ENCODE measurements at regions not wholly inside any gene's neighbourhood (a gene's known extent, or its start where the extent isn't known, plus 50 kb on each side); places are given as distances from the start of the nearest gene placed in this dataset.
"Not testable (repeated sequence)": the region's sequence is repeated elsewhere in the genome, so short reads cannot be mapped to it uniquely, and the experiment has no call there.

DNA sequence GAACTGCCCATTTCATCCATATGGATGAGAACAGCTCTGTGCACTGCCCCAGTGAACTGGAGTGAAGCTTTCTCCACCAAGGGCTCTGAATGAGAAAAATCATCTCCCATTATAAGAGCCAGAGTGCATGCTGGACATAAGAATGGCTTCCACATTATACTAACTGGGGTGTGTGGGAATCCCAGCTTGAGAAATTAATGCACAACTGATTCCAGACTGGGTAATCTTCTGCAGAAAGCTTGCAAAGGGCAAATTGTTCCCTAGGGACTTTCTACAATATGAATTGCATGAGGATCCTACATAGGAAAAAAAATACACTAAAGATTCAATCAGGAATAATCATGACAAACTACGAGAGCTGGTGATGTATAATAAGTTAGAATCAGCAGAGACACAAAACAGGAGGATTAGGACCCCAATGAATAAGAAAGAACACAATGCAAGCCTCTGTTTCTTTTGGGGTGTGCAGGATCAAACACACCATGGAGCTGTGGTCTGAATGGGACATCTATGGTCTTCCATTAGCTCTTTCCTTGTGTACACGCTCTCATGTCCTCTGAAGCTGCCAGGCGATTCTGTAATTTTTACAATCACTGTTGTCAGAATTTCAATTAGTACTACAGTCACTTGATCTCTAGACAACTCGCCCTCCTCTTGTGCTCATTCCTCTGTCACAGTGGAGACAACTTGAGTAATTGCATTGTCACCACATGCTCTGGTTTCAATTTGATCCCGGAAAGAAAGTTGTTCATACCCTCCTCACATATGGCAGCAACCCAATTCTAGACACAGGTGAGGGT, 1327.4 kb downstream of the GATA3 start:
- no peak for DNase-seq (ENCODE audit: low spot score)

DNA sequence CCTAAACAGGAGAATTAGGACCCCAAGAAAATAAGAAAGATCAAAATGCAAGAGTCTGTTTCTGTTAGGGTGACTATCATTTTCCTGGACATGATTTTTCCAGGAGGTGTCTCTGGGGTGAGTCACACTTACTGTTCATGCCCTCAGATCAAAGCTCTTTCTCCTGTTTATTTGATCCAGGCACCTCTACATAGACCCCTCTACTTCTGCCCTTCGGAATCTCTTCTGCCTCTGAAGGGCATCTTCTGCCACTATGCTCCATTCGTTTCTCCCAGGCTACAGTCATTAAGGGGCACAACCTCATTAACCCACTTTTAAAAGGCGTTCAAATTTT, 1328.0 kb downstream of the GATA3 start:
- no peak for DNase-seq (ENCODE audit: low spot score)

DNA sequence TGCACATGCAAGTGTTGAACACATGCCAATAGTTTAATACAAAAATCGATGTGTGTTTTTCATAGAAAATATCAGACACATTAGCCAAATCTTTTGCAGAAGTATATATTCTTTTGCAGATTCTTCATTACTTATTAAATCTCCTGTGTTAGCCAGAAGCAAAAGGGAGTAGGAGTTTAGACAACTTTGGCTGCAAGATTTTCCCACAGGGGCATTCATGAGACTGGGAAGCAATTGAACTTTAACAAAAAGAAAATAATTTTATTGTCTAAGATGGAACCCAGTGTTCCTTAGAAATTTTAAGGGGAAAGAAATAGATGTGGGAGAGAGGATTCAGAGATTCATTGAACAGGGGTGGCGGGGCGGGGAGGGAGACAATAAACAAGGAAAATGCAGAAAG, 1336.0 kb downstream of the GATA3 start:
- DNase-seq (ENCODE audit: low spot score), result no peak

DNA sequence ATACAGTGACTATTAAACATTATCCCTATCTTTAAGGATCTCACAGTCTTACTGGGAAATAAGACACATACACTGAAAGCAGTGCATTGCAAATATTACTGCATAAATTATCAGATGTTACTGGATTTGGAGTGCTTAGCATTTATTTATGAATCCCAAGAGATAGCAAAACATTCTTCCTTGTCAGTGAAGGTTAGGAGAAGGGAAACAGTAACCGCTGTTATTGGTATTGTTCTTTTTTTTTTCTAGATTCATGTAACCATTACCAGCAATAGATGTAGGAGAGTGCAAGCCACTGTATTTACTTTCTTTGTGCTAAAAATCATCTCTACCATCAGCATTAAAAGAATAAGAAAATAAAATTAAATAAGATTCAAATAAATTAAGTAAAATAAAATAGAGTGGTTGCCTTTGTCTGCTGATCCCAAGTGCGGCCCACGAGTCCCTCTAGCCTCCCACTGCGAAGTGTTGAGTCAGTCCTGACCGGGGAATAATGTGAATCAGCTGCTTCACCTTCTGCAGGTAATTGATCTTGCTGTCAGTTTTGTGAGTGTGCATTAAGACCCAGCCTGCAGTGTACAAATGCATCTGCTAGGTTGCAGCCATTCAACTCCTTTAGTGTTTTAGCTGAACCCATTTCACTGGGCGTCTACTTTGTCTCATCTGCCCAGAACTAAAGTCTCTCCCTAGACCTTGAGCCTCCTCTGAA, 1344.9 kb downstream of the GATA3 start:
- DNase-seq (ENCODE audit: low spot score), result no peak

- not testable (repeated sequence) for DNase-seq (ENCODE audit: low spot score)
Observed at GRCh38 chr10:9402067-9402466, 1347.6 kb downstream of the GATA3 start.

- not testable (repeated sequence) for DNase-seq (ENCODE audit: low spot score)
Observed at GRCh38 chr10:9402507-9403195, 1348.2 kb downstream of the GATA3 start.

DNA sequence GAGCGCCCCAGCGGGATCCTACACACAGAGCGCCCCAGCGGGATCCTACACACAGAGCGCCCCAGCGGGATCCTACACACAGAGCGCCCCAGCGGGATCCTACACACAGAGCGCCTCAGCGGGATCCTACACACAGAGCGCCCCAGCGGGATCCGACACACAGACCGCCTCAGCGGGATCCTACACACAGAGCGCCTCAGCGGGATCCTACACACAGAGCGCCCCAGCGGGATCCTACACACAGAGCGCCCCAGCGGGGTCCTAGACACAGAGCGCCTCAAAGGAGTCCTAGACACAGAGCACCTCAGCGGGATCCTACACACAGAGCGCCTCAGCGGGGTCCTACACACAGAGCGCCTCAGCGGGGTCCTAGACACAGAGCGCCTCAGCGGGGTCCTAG, 1352.7 kb downstream of the GATA3 start:
- not testable (repeated sequence) for DNase-seq (ENCODE audit: low spot score)

GRCh38 chr10:9416331-9416730, 1361.8 kb downstream of the GATA3 start:
- DNase-seq (ENCODE audit: low spot score), result no peak

GRCh38 chr10:9419757-9420156, 1365.3 kb downstream of the GATA3 start:
- DNase-seq (ENCODE audit: low spot score), result no peak

- DNase-seq (ENCODE audit: low spot score), result no peak
Observed at GRCh38 chr10:9427209-9427608, 1372.7 kb downstream of the GATA3 start.

DNA sequence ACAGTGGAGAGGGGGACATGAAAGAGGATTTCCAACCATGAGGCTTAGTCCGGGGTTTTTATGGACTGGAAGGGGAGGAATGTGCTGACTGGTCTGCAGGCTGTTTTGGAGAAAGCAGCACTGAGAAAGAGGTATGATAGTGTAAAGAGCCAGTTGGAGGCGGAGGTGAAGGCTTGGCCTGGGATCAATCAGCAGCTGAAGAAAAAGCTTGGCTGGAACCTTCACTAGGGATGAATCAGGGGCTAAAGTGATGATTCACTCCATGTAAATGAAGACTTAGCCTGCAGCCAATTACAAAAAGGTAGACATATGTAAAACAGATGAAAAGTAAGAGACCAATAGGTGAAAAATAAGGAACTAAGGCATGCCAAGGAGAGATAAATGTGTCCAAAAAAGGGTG, 1382.6 kb downstream of the GATA3 start:
- DNase-seq (ENCODE audit: low spot score), result no peak

DNA sequence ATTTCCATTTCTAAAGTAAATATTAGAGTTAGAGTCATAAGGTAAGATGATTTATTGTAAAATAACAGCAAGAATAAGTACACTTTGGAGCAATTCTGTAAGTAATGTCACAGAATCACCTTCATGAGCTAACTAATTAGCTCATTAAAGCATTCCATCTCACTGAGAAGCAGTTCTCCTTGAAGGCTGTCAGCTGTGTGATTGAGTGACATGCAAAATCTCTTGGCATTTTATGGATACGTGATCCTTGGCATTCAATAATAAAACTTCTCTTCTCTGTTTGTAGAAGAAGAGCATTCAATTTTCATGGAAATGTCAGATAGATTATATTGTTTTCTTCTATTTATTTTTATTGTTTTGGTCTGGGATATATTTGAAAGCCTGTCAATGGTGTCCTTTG, 1389.3 kb downstream of the GATA3 start:
- DNase-seq (ENCODE audit: low spot score), result no peak

DNA sequence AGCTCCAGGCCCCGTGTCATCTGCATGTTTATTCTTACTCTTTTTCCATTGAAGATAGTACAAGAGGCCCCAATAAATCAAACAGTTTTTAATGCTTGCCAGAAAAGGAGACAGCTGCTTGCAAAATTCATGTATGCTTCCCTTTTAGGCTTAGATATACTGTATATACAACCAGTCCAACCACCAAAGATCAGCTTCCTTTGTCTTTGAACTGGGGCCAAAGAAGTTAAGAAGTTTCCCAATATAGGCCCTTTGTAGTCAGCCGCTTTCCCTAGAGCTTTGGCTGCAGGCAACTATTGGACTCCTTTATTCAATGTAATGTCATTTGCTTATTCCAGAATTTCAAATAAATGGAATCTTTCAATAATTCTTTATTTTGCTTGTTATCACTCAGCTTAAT, 1395.0 kb downstream of the GATA3 start:
- no peak for DNase-seq (ENCODE audit: low spot score)

DNA sequence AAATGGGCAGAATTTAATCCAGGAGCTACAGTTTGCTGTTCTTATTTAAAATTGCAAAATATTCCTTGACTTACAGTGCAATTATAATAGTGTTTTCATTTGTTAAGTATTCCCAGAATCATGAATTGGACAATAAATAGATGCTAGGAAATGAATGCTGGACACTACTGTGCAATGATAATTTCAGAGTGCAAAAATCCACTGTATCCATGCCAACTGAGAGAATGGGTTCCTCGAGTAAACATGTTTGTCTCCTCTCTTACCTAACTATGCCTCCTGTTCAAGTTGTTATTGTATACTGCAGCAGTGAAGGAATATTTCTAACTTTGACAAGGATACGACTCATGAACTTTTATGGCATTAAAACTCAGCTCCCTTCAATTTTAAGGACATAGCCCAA, 1396.3 kb downstream of the GATA3 start:
- no peak for DNase-seq (ENCODE audit: low spot score)

GRCh38 chr10:9451211-9451773, 1396.8 kb downstream of the GATA3 start:
- DNase-seq (ENCODE audit: low spot score), result no peak

DNA sequence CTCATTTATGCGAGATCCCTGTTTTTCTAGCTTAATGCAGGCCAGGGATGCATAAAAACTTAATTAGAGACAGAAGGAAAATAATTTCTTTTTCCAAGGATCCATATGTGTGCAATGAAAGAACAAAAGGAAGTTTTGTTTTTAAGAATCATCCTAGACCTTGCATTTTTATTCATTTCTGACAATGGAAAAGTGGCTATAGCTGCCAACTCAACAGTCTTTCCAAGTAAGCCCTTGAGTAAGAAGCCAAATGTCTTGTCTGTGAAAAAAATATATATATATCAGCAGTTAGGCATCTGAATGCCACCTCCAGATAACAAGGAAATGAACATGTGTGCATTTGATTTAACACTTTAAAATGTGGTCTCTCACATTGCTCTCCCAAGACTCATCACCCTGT, 1397.6 kb downstream of the GATA3 start:
- no peak for DNase-seq (ENCODE audit: low spot score)

DNA sequence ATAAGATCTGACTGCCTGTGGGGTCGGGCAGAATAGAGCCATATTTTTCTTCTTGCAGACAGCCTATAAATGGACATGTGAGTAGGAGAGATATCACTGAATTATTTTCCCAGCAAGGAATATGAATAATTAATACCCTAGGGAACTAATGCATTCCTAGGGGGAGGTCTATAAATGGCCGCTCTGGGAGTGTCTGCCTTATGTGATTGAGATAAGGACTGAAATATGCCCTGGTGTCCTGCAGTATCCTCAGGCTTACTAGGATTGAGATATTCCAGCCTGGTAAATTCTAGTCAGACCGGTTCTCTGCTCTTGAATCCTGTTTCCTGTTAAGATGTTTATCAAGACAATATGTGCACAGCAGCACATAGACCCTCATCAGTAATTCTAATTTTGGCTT, 1399.4 kb downstream of the GATA3 start:
- not testable (repeated sequence) for DNase-seq (ENCODE audit: low spot score)

DNA sequence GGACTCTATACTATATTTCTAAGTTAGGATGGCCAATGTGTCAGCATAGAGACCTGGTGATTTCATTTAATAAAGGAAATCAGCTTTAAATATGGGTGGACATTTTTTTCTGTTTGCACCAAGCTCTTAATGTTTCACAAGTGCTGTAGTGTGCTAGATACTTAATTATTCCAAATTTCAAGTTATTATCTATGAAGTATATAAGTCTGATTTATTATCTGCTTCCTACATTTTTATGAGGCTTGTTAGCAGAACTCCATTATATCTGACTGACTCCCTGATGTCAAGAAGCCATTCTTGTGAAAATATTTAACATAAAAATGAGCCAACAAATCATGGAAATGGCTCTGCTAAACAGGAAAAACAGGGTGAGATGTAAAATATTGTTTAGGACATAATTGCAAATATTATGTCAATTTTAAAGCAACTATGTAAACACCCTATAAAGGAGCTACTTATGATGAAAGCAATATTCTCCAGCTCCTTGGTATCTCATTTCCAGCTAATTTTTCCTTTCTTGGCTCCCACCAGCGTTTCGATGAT, 1415.2 kb downstream of the GATA3 start:
- DNase-seq (ENCODE audit: low spot score), result no peak

DNA sequence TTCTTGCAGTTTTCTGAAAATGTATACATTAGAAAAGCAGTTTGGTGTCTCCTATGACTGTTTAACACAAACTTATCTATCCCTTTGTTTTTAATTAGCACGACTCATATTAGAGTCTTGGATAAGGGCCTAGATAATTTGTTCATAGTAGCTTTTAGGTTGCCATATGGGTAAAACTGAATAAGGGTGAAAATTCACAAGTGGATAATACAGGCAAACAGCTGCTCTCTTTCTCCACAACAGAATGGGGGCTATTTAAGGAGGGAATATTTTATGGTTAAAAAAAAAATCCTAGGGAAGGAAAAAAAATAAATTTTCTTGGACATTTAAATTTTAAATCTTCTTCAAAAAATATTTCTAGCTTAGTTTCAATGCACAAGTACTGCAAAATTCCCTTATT, 1416.1 kb downstream of the GATA3 start:
- no peak for DNase-seq (ENCODE audit: low spot score)

DNA sequence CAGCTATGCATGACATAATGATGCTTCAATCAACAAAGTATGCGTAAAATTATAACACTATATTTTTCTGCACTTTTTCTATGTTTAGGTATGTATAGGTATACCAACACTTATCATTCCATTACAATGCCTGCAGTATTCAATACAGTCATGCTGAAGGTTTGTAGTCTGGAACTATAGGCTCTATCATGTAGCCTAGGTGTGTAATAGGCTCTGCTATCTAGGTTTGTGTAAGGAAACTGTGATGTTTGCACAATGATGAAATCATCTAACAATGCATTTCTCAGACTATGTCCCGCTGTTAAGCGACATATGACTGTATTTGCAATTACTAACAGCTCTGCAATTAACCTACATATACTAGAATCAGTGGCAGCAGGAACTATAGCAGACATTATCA, 1447.5 kb downstream of the GATA3 start:
- no peak for DNase-seq (ENCODE audit: low spot score)

- no peak for DNase-seq (ENCODE audit: low spot score)
Observed at GRCh38 chr10:9504227-9504626, 1449.7 kb downstream of the GATA3 start.

- DNase-seq (ENCODE audit: low spot score), result no peak
Observed at GRCh38 chr10:9505546-9505945, 1451.1 kb downstream of the GATA3 start.

DNA sequence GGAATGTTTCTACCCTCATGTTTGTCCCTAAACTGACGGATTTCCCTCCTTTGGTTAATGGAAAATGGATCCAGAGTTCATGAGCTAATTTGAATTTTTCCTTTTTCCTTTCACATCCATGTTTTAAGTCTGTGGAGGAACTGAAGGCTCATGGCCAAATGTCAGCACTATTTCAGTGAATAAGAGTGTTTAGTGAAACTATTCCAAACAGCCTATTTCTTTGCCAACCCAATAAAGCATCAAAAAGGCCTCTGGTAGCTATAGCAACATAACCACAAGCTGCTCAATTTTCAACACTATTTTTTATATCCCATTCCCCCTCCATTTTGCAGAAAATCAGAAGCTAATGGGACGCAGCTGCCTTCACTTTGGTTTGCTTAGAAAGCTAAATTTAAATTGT, 1454.1 kb downstream of the GATA3 start:
- no peak for DNase-seq (ENCODE audit: low spot score)
